Fibroblast of lung (primary cell): ENCODE measurements at regions not wholly inside any gene's neighbourhood (a gene's known extent, or its start where the extent isn't known, plus 50 kb on each side); places are given as distances from the start of the nearest gene placed in this dataset.

Experiments
- CTCF ChIP-seq, 2 donors: IDR thresholded peaks in 1 of 2; conservative IDR thresholded peaks in 1 of 2; 1 replicate in 1 of 2; 2 replicates in 1 of 2; pipeline ENCODE4 v1.5.1; 2011 to 2012; ENCODE audit warnings: low read length in 2 of 2, control low read depth in 1 of 2, inconsistent platforms in 1 of 2, low read depth in 1 of 2, mild to moderate bottlenecking in 1 of 2
- EZH2 ChIP-seq: IDR thresholded peaks from 2 replicates; pipeline ENCODE4 v1.5.1; 2012; ENCODE audit warnings: low read length, control low read depth, mild to moderate bottlenecking; ENCODE audit errors: missing control alignments

GRCh38 chr3:188951734-188952133 is 220.0 kb upstream of the TPRG1 start:
- TF ChIP-seq EZH2 (no peak), CTCF (conservative IDR thresholded peaks at IDR 0.05 in 1 of 2, IDR thresholded peaks at IDR 0.05 in 1 of 2; ENCODE audit: low read depth in 1 of 2, low read length in 2 of 2) (no peak)
